Daoy (cell line): ENCODE measurements at regions not wholly inside any gene's neighbourhood (a gene's known extent, or its start where the extent isn't known, plus 50 kb on each side); places are given as distances from the start of the nearest gene placed in this dataset.
"Not testable (repeated sequence)": the region's sequence is repeated elsewhere in the genome, so short reads cannot be mapped to it uniquely, and the experiment has no call there.

Experiments used
- DNase-seq: peaks from one replicate; pipeline ENCODE4 v3.0.0-alpha.2; 2015; ENCODE audit warnings: low read depth

- DNase-seq: no peak
These were observed 898.9 kb upstream of the MIR17HG start for GRCh38 chr13:90448466-90449037.

DNA sequence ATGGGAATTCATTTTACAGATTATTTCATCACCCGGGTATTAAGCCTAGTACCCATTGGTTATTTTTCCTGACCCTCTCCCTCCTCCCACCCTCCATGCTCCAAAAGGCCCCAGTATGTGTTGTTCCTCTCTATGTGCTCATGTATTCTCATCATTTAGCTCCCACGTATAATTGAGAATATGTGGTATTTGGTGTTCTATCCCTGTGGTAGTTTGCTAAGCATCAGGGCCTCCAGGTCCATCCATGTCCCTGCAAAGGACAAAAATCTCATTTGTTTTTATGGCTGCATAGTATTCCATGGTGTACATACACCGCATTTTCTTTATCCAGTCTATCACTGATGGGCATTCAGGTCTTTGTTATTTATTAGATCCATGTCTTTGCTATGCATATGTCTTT lies 894.1 kb upstream of the MIR17HG start:
- DNase-seq: no peak

DNA sequence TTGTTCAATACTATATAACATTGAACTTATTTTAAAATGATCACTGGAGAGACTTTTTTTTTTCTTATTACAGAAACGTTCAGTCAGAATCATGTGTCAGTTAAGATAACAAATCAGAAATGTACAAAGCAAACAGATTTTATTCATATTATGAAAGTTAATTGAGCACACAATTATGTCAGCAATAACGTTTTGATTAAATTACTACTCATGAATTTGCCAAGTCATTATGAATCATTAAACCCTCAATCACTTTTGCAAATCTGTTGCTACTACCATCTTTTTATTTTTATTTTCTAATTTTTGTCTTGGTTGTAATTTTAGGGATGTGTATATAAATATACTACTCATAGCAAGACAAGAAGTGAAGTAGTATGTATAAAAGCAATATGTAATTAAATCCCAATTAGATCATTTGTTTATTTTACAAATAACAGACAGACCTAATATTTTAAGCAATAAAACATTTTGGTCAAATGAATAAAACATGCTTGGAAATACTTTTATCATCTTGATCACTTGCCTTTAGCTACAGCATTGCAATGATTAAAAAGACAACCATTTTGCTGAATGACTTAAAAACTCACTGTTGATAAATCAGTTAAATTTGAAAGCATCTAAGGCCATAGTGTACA lies 893.4 kb upstream of the MIR17HG start:
- DNase-seq: no peak

DNA sequence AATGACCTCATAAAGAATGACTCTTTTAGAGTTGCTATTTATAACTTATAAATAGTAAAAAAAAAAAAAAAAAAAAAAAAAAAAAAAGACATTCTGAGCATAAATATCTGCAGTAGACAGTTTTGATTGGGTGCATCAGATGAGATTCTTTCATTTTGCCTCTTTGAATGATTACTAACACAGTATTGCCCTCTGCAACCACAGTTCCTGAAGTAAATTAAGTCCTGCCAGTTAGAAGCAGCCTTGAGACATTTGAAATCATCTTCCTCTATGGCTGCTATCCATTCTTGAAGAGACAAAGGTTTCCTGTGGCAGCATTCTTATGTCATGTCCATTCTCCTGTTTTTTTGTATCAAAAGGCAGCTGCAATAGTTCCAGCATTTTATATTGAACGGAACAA lies 892.4 kb upstream of the MIR17HG start:
- DNase-seq: no peak

GRCh38 chr13:90455823-90456222 lies 891.7 kb upstream of the MIR17HG start:
- DNase-seq: no peak

- DNase-seq: no peak
These were observed 886.1 kb upstream of the MIR17HG start for GRCh38 chr13:90461398-90461797.

- DNase-seq: no peak
These were observed 870.3 kb upstream of the MIR17HG start for GRCh38 chr13:90477216-90477615.

DNA sequence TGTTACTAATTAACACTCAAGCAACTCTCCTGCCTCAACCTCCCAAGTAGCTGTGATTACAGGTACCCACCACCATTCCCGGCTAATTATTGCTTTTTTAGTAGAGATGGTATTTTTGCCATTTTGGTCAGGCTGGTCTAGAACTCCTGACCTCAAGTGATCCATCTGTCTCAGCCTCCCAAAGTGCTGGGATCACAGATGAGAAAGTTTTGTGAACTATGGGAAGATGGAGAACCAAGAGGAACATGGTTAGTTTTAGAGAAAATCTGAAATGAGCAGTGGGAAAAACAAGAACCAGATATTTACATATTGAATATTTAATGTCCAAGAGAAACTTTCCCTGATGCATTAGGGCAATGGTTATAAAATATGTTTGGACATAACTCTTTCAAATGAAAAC lies 863.6 kb upstream of the MIR17HG start:
- DNase-seq: no peak

DNA sequence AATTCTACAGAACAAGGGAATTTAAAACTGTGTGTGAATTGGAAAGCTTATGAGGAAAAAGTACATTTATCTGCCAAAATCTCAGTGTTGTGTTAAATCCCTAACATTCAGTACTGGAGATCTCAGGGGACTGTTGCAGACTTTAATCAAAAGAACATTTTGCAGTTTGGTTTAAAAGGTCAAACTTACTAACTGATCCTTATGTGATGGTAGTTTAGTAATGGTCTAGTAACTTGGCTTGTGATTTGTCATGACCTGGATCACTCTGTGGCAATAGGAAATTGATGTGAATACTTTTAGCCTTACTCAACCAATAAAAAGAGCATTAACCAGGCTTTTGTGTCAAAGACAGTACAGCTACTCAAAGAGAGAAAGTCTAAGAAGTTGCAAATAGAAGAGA lies 862.1 kb upstream of the MIR17HG start:
- peak; percentile 1 for DNase-seq

DNA sequence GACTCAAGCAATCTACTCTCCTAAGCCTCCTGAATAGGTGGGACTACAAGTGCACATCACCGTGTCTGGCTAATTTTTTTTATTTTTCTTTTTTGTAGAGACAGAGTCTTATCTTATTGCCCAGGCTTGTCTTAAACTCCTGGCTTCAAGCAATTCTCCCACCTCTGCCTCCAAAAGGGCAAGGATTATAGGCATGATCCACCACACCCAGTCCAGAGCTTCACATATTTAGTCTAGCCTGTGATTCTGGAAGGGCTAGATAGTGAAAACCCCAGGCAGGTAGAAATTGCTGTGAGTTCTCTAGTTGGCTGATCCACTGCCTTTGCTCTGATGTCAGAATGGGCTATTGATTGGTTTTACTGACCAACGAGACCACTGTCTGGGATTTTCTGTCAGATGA lies 854.6 kb upstream of the MIR17HG start:
- no peak for DNase-seq

DNA sequence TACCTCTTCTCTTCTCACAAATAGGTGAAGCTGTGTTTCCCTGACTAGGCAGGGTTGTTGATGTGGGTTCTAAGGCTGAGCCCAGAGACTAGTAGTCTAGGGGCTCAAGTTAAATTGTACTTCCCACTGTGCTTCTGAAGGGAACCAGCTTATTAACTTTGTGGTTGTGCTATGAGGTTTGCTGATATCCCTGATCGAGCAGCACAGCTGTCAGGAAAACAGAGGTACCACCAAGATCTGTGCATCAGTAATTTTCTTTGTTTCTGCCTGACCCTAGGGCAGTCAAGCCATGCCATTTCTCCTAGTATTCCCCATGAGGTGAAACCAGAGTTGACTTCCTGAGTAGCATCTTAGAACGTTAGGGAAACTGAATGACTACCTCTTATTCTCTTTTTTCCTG lies 853.8 kb upstream of the MIR17HG start:
- DNase-seq: no peak

- DNase-seq: not testable (repeated sequence)
These were observed 852.6 kb upstream of the MIR17HG start for GRCh38 chr13:90494849-90495248.

DNA sequence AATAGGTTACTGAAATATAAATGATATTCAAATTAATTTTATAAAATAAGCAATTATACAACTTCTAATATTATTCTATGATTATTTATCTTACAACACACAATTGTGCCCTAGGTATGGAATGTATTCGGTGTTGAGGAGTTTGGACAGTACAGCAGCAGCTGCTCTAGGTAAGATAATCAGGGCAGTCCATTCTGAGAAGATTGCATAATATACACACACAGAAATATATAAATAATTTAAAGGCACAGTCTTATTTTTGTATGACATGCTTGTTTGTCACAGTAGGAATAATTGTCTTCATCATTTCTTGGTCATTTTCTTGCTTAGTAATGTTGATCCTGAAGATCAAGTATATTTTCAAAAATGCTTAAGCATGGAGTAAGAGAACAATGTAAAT lies 849.4 kb upstream of the MIR17HG start:
- DNase-seq: no peak

GRCh38 chr13:90498816-90499215 lies 848.7 kb upstream of the MIR17HG start:
- DNase-seq: no peak

DNA sequence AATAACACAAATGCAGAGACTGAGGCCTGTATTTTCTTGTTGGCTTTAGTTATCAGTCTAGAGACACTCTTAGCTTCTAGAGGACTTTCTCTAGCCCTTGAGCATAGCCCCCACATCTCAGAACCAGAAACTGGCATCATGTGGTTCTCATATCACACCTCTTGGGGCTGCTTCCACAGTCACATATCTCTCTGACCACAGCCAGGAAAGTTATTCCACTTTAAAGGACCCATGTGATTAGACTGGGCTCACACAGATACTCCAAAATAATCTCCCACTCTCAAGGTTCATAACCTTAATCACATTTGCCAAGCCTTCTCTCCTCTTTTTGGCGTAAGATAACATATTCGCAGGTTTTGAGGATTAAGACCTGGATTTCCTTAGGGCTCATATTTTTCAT lies 846.9 kb upstream of the MIR17HG start:
- no peak for DNase-seq

DNA sequence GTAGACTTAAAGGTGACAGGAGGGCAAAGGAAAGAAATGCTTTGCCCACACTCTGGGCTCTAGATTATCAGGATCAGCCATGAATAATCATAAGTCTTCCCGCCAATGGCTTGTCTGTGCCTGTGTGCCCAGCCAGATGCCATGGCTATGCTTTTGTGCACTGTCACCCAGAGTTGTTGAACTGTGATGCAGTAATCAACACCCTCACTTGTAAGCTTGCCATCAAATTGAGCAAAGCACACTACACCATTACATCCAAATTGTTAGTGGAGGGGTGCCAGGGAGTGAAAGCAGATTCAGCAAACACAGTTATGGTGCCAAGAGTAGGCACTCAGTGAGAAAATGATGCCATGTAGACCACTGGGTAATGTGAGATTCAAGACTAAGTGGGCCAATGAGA lies 845.3 kb upstream of the MIR17HG start:
- no peak for DNase-seq

- DNase-seq: no peak
These were observed 844.7 kb upstream of the MIR17HG start for GRCh38 chr13:90502762-90503161.

- no peak for DNase-seq
These were observed 837.2 kb upstream of the MIR17HG start for GRCh38 chr13:90510319-90510718.

- no peak for DNase-seq
These were observed 835.6 kb upstream of the MIR17HG start for GRCh38 chr13:90511903-90512302.

DNA sequence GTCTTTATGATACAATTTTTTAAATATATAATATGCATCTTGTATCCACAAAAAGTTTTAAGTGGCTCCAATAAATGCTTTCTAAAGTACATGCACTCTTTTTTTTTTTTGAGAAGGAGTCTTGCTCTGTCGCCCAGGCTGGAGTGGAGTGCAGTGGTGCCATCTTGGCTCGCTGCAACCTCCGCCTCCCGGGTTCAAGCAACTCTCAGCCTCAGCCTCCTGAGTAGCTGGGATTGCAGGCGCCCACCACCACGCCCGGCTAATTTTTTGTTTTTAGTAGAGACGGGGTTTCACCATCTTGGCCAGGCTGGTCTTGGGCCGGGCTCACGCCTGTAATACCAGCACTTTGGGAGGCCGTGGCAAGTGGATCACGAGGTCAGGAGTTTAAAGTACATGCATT lies 832.8 kb upstream of the MIR17HG start:
- not testable (repeated sequence) for DNase-seq

DNA sequence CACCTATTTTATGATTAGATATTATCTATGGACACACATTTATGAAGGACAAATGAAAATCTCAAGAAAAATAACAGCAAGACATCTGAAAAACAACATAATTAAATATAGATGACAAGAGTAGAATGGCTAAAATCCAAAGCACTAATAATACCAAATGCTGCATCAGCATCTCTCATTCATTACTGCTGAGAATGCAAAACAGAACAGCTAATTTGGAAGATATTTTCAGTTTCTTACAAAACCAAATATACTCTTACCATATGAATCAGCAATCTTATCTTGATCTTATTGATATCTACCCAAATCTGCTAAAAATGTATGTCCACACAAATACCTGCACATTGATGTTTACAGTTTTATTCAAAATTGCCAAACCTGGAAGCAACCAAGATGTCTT lies 829.1 kb upstream of the MIR17HG start:
- DNase-seq: no peak

DNA sequence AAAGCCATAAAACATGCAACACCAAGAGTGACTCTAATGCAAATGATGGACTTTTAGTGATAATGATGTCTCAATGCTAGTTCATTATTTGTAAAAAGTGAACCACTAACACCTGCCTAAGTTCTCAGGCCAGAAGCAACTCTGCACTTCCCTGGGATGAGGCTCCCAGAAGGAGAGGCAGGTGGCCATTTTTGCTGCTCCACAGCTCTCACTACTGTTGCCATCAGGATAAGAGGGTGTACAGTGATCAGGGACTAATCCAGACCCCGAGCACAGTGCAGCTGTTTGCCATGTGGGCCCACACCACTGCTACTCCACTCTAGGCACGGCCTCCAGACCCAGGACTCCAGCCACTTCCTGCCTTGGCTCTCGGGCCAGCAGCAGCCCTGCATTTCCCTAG lies 828.3 kb upstream of the MIR17HG start:
- no peak for DNase-seq

- no peak for DNase-seq
These were observed 820.8 kb upstream of the MIR17HG start for GRCh38 chr13:90526711-90527110.

DNA sequence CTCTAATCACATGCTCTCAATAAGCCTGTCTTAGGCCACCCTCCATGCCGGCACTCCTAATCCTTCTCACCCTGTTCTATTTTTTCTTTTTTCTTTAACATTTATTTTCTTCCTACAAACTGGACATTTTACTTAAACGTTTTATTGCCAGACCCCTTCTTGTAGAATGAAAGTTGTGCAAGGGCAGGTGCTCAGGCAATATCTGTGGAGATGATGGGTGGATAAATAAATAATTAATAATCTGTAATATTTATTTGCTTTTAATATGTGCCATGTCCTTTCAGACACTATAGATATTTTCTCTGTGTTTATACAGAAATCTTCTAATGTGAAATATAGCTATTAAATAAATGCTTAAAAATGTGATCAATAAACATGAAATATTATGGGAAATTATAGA lies 815.7 kb upstream of the MIR17HG start:
- no peak for DNase-seq
